NCI-H146 treated with DMSO at 0.1 percent for 48 hours (cell line): ENCODE measurements at regions not wholly inside any gene's neighbourhood (a gene's known extent, or its start where the extent isn't known, plus 50 kb on each side); places are given as distances from the start of the nearest gene placed in this dataset.

ENCODE experiments used
- DNase-seq: peaks from one replicate; lab custom pipeline; 2025; ENCODE audit not compliant: unreplicated experiment; lab: John Stamatoyannopoulos, UW

- no peak for DNase-seq
Measured at GRCh38 chr5:89759802-89760201, 649.8 kb downstream of the CETN3 start.

DNA sequence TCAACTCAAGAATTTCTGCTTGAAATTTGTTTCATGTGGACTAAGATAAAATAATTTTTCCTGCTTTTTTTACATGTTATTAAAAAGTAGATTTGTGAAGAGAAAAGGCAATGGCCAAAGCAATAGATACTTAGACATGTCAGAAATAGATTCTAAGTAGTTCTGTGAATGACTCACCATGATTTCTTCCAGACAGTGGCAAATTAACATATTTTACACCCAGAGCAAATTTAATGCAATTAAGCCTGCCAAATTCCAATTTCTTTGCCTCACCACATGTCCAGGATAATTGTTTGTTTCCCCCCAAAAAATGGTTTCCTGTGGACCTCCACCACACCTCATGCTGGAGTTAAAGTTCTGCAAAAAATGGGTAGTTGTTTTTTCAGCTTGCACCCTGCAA, 651.4 kb downstream of the CETN3 start:
- DNase-seq = no peak

GRCh38 chr5:89756955-89757354, 652.6 kb downstream of the CETN3 start:
- DNase-seq = no peak

DNA sequence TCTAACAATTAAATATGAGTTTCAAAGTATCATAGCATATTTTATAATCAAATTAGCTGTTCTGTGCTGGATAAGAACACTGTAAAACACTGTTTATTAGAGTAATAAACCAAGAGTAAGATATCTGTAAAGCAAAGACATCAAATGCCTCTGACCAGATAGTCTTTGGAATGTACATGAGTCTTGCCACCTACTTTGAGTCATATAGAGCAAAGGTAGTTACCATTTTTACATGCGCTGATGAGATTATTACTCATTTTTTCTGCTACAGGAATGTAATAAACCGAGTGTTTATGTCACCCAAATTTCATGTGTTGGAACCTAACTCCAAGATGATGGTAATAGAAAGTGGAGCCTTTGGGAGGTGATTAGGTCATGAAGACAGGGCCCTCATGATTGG, 654.5 kb downstream of the CETN3 start:
- DNase-seq = no peak

- DNase-seq = no peak
Measured at GRCh38 chr5:89735082-89735481, 674.5 kb downstream of the CETN3 start.

DNA sequence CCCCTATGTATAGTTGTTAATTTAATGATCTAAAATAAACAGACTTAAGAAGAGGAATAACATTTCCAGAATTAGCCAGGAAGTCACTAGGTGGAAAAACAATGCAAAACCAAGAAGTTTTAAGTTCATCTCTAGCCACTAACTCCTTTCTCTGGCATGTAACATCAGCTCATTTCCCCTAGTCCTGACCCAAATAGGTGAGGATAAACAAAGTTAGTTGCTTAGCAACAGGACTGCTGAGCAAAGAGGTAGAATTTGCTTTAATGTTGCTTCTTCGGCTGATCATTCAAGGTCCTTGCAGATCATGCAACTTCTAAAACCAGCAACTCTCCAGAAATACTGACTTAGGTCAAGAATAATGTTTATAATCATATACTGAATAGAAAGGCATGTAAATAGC, 675.8 kb downstream of the CETN3 start:
- no peak for DNase-seq

DNA sequence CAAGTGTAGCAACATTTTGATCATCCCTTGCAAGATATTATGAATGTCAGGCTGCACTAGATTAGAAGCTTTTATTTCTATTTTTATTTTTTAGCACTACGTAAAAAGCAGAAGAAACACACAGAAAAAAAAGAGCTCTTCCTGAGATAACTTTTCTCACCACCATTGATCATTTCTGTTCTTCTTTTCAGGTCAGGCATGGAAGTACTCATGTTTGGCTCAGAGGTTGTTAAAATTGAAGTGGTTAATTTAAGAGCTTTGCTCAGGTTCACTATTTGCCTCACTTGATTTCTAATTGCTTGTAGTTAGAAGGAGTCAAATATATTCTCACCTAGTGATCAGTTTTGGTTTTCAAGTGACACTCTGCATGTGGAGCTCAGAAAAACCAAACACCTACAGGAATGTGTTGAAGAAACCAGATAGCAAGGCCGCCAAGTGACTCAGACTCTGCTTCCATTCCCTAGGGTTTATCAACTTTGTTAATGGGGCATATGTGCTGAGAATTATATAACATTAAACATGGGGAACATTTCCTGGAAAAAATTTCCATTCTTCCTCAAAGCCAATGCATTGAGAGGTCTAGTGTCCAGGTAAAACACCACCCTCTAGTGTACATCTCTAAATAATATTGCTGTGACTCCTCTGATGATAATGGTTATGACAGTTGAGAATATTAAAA, 679.8 kb downstream of the CETN3 start:
- no peak for DNase-seq

DNA sequence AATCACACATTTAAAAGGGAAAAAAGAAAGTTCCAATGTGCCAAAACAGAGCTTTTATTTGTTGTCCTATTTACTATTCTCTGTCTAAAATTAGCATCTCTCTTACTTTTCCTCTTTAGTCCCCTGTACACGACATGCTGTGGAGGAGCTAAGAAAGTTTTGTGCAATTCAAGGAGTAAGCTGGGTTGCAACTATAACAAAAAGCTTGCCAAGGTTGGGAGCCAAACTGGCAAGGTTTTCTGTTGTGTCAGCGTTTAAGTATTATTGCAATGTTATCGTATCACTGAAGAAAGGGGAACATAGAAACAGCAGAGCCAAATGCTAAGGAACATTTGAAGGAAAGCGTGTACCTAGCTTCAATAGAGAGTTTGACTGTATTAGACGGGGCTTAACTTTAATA, 680.8 kb downstream of the CETN3 start:
- no peak for DNase-seq

- DNase-seq = no peak
Measured at GRCh38 chr5:89728134-89728533, 681.4 kb downstream of the CETN3 start.

DNA sequence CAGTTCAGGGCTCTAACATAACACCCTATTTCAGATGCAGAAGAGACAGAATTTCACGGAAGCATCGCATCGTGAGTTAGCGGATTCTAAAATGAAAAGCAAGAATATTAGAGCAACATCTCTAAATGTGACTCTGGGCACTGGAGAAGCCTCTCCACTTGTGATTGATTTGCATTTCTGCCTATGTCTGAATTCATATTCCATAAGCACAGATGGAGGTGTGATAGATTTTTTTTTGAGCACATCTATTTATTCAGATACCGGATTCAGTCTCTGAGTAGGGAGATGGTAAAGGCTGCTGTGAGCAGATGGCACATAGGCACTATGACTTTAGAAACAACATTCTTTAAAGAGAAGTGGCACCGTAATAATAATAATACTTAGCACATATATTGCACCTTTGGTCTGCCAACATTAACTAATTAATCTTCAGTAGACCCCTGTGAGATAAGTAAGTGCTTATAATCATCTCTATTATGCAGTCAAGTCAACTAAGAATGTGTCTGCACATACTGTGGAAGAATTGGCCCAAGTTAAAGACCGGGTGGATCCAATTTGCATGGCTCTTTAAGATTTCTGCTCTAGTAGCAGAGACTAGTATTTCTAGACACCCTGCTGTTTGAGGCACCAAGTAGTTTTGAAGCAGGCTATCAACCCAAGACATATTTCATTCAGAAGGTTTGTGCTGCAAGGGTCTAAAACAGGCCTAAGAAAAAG, 685.0 kb downstream of the CETN3 start:
- DNase-seq = no peak

DNA sequence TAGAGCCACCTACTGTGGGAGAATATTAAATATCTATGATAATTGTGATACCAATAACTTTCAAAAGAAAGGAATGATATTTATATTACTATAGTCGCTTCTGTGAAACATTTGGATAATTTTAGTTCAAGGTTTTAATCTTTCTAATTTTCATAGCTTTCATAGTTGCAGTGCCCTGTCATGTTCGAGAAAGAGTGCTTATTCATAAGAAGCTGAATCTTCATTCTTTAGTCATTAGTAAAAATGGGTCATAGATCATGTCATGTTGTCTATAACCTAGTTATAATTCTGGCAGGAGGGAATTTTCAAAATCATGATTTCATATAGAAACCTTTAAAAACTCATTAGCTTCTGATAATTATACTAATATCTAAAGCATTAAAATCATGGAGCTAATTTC, 685.6 kb downstream of the CETN3 start:
- no peak for DNase-seq

DNA sequence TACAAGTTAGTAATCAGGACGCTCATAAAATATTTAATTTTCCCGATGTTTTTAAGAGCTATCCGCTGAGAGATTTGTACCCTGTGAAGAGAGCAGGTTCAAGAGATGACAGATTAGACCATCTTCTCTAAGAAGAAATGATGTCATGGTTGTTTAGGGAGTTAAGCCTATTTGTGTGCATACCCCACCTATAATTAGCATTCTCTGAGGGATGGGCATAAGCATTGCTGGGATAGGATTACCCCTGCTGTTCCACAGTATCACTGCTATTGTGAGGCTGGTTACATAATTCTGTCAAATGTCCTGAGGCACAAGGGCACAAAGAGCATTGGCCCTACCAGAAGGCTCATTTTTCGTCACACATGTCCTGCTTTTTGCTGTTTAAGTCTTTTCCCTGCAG, 687.0 kb downstream of the CETN3 start:
- no peak for DNase-seq

DNA sequence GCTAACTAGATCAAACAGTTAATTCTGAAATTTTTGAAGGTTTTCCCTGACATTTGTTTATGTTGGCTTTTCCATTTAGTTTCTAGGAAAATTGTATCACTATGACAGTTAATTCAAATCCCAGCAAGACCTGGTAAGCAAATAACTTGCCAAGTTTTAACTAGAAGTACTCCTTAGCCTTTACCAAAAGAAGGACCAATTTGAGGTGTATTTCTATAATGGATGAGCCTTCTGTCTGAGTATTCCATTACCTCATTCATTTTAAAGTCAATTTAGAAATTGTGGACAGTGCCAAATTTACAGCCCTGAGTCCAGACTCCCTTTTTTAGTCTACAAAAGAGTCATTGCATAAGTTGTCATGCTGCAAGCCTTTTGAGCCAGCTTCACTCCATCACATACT, 687.6 kb downstream of the CETN3 start:
- DNase-seq = no peak

DNA sequence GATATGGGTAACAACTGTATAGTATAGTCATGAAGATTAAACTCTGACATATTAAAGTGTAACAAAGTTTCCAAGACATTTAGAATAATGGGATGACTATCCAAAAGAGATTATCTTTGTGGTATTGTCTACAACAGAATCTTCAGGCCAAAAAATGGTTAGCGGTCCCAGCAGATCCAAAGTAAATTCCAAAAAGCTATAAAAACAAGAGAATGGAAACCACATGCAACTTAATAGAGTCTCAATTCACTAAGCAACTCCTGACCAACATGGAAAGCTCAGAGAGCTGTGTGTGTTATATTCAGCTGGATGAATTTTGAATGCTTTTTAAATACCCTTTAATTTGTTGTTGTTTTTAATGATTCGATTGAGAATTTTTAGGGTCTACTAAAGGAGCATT, 688.2 kb downstream of the CETN3 start:
- DNase-seq = no peak

- DNase-seq = no peak
Measured at GRCh38 chr5:89712134-89712700, 697.3 kb downstream of the CETN3 start.

DNA sequence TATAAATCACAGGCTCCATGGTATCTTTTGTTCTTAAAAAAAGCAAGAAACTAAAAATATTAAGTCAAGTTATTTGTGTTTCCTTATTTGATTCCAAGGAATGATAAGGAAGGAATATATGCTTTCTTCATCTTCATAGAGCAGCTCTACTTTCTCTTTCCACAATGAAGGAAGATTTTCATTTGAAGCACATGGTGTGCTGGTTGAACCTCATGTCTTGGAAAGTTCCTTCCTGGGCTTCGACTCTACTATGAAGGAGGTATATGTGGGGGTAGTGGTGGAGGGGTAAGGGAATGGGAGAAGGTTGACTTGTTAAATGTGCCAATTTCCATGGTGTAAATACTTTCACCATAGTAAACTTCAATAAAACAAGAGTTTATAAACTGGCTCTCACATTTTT, 698.0 kb downstream of the CETN3 start:
- no peak for DNase-seq

DNA sequence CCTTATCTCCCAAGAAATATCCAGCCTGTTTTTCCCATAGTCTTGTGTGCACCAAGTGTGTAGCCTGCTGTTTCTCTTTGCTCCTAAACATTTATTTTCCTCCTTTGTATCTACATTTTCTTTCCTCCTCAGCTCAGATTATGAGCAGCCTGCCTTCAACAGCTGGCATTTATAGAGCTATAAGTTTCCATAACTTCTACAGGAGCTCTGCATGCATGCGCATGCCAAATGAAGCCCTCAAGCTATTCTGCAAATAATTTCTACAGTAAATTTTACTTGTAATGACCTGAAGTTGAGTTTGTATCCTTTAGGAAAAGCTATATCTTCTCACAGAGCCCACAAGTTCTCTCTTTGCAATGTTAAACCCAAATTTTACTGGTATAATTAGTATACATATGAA, 699.5 kb downstream of the CETN3 start:
- DNase-seq = no peak

GRCh38 chr5:89707891-89708290, 701.7 kb downstream of the CETN3 start:
- no peak for DNase-seq

GRCh38 chr5:89706731-89707130, 702.8 kb downstream of the CETN3 start:
- no peak for DNase-seq

DNA sequence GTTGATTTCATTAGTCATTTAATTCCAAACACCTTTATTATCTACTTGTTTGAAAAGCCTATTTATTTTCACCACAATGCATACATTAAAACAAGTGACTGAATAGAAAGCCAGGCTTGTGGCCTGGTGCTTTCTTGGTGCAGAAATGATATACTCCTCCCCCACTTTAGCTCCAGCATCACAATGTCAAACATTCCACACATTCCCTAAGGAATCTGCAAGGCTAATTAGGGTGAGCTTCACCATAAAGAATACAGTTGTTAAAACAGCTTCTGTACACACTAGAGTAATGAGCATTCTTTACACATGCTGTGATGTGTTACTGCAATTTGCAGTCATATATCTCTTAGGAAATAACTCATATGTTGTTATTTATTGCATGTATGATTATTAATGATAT, 705.7 kb downstream of the CETN3 start:
- no peak for DNase-seq

- DNase-seq = no peak
Measured at GRCh38 chr5:89698028-89698427, 711.5 kb downstream of the CETN3 start.

DNA sequence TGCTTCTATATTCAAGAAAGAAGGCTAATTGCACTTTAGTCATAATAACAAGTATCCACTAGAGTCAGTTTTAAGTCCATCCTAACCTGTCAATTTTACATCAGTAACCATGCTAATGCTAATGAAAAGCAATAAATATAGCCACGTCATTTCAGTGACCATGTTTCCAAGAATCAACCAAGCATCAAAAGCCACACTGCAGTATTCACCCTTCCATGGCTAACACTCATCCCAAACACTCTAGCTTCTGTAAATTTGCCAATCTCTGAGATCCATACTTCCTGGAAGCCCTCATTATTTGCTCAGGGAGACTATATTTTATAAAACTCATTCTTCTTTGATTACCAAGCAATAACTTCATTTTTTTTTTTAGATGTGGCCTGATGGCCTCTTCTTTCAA, 712.0 kb downstream of the CETN3 start:
- DNase-seq = no peak

DNA sequence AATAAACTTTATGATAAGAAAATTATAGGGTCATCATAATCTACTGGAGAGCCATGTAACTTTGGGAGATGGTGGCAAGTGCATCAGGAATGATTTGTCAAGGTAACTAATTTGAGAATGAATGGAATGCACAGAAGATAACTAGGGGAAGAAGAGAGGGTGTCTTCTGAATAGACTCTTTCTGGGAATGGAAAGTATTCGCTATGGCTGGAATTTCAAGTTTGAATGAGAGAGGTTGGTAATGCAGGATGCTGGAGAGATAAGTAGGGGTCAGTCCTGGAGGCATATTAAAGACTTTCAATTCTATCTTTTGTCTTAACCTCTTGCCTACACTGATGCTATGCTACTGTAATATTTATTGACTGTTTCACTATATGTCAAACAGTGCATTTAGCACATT, 714.2 kb downstream of the CETN3 start:
- DNase-seq = no peak
